HFFc6 (cell line): ENCODE measurements at regions not wholly inside any gene's neighbourhood (a gene's known extent, or its start where the extent isn't known, plus 50 kb on each side); places are given as distances from the start of the nearest gene placed in this dataset.

Source experiments
- DNase-seq: peaks from one replicate; pipeline ENCODE4 v3.0.0-alpha.2; 2018
- H3K27ac Mint-ChIP-seq: 2 replicates; pipeline ENCODE4 v1.8.0; 2020; ENCODE audit warnings: mild to moderate bottlenecking, mixed read lengths
- H3K27me3 Mint-ChIP-seq: 2 replicates; pipeline ENCODE4 v1.8.0; 2021; ENCODE audit warnings: mild to moderate bottlenecking, moderate library complexity, mixed read lengths; ENCODE audit not compliant: insufficient read depth
- H3K36me3 Mint-ChIP-seq: 2 replicates; pipeline ENCODE4 v1.8.0; 2021; ENCODE audit warnings: low read depth, mixed read lengths
- H3K4me1 Mint-ChIP-seq: 2 replicates; pipeline ENCODE4 v1.8.0; 2020; ENCODE audit warnings: low read depth, mixed read lengths
- H3K4me3 Mint-ChIP-seq: 2 replicates; pipeline ENCODE4 v1.8.0; 2020; ENCODE audit warnings: mild to moderate bottlenecking, moderate library complexity, mixed read lengths
- H3K9me3 Mint-ChIP-seq: 2 replicates; pipeline ENCODE4 v1.8.0; 2020; ENCODE audit warnings: mild to moderate bottlenecking, mixed read lengths
- CTCF ChIP-seq: fragments of 200-600 bp; sonication (generic); IDR thresholded peaks from 2 replicates; pipeline ENCODE4 v1.5.0; 2021; ENCODE audit warnings: antibody characterized with exemption, mild to moderate bottlenecking

GRCh38 chr4:81521708-81522107 lies 50.0 kb upstream of the RASGEF1B start:
- TF ChIP-seq CTCF = no peak
- no peaks in the 10 kb centered on the region for H3K4me1 Mint-ChIP-seq
- H3K27me3 Mint-ChIP-seq = no peaks in the 10 kb centered on the region
- H3K4me3 Mint-ChIP-seq = no peak overlapping the region
- no peak overlapping the region for H3K27ac Mint-ChIP-seq
- no peak for DNase-seq
- peaks cover 28% of the 10 kb centered on the region for H3K9me3 Mint-ChIP-seq
- no peaks in the 10 kb centered on the region for H3K36me3 Mint-ChIP-seq
